ENCODE measurements at regions not wholly inside any gene's neighbourhood (a gene's known extent, or its start where the extent isn't known, plus 50 kb on each side); places are given as distances from the start of the nearest gene placed in this dataset.

- FAIRE-seq (no peak), DNase-seq (ENCODE audit: low spot score) (no peak)
These were observed 83.1 kb downstream of the VEGFA start for GRCh38 chr6:43853066-43853650.

GRCh38 chr6:43852350-43852864 lies 82.4 kb downstream of the VEGFA start:
- no peak for DNase-seq (ENCODE audit: low spot score)
- FAIRE-seq: no peak

GRCh38 chr6:43851204-43851865 lies 81.3 kb downstream of the VEGFA start:
- peak; percentile 91 for DNase-seq (ENCODE audit: low spot score)
- peak; percentile 5 for FAIRE-seq

- DNase-seq (ENCODE audit: low spot score): no peak
- no peak for FAIRE-seq
These were observed 80.5 kb downstream of the VEGFA start for GRCh38 chr6:43850314-43851203.

GRCh38 chr6:43849844-43850243 lies 79.8 kb downstream of the VEGFA start:
- DNase-seq (ENCODE audit: low spot score): no peak
- no peak for FAIRE-seq

GRCh38 chr6:43848671-43849391 lies 78.8 kb downstream of the VEGFA start:
- no peak for DNase-seq (ENCODE audit: low spot score)

GRCh38 chr6:43847741-43848630 lies 78.0 kb downstream of the VEGFA start:
- FAIRE-seq (no peak), DNase-seq (ENCODE audit: low spot score) (no peak)

More at GRCh38 chr6:43848671-43849391, 78.8 kb downstream of the VEGFA start:
- no peak for FAIRE-seq

GRCh38 chr6:43846556-43846955 lies 76.5 kb downstream of the VEGFA start:
- FAIRE-seq: no peak

GRCh38 chr6:43845646-43846045 lies 75.6 kb downstream of the VEGFA start:
- no peak for DNase-seq (ENCODE audit: low spot score)
- no peak for FAIRE-seq

More at GRCh38 chr6:43846556-43846955, 76.5 kb downstream of the VEGFA start:
- no peak for DNase-seq (ENCODE audit: low spot score)

GRCh38 chr6:43843669-43844171 lies 73.7 kb downstream of the VEGFA start:
- DNase-seq (ENCODE audit: low spot score) (no peak), FAIRE-seq (no peak)

- DNase-seq (ENCODE audit: low spot score): no peak
- FAIRE-seq: no peak
These were observed 73.2 kb downstream of the VEGFA start for GRCh38 chr6:43843097-43843645.

GRCh38 chr6:43842231-43842794 lies 72.3 kb downstream of the VEGFA start:
- no peak for FAIRE-seq
- no peak for DNase-seq (ENCODE audit: low spot score)

GRCh38 chr6:43840490-43841218 lies 70.6 kb downstream of the VEGFA start:
- FAIRE-seq: no peak
- DNase-seq (ENCODE audit: low spot score): no peak

- DNase-seq (ENCODE audit: low spot score) (peak; percentile 56), FAIRE-seq (no peak)
These were observed 68.4 kb downstream of the VEGFA start for GRCh38 chr6:43838276-43839036.

- DNase-seq (ENCODE audit: low spot score) (no peak), FAIRE-seq (no peak)
These were observed 67.5 kb downstream of the VEGFA start for GRCh38 chr6:43837507-43837906.

GRCh38 chr6:43836507-43837240 lies 66.7 kb downstream of the VEGFA start:
- DNase-seq (ENCODE audit: low spot score): no peak
- FAIRE-seq: no peak

Measured in urothelium cell line (cell line).